ENCODE measurements at regions not wholly inside any gene's neighbourhood (a gene's known extent, or its start where the extent isn't known, plus 50 kb on each side); places are given as distances from the start of the nearest gene placed in this dataset.

DNA sequence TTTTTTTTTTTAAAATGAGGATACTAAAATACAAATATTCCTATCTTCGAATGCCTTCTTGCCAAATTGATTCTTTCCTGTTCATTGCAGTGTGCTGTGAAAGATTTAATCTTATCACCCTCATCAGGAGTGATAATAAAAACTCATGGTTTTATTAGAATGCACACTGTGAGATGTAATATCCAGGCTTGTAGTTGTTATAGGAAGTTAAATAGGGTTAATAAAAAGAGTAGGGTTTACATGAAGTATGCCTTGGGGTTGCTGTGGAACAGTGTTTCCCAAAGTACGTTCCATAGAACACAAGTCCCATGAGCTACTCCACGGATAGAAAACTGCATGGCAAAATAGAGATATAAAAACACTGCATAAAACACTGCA lies 191.9 kb downstream of the SPP2 start:
- TF ChIP-seq, protein P1, sequence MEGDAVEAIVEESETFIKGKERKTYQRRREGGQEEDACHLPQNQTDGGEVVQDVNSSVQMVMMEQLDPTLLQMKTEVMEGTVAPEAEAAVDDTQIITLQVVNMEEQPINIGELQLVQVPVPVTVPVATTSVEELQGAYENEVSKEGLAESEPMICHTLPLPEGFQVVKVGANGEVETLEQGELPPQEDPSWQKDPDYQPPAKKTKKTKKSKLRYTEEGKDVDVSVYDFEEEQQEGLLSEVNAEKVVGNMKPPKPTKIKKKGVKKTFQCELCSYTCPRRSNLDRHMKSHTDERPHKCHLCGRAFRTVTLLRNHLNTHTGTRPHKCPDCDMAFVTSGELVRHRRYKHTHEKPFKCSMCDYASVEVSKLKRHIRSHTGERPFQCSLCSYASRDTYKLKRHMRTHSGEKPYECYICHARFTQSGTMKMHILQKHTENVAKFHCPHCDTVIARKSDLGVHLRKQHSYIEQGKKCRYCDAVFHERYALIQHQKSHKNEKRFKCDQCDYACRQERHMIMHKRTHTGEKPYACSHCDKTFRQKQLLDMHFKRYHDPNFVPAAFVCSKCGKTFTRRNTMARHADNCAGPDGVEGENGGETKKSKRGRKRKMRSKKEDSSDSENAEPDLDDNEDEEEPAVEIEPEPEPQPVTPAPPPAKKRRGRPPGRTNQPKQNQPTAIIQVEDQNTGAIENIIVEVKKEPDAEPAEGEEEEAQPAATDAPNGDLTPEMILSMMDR (IDR thresholded peaks at IDR 0.05): no peak
- TF ChIP-seq POLR2AphosphoS5 (IDR thresholded peaks at IDR 0.05): no peak
- TF ChIP-seq POLR2A (IDR thresholded peaks at IDR 0.05): no peak

All from prostate gland (tissue), 2 donors.